ENCODE measurements at regions not wholly inside any gene's neighbourhood (a gene's known extent, or its start where the extent isn't known, plus 50 kb on each side); places are given as distances from the start of the nearest gene placed in this dataset.

- TF ChIP-seq NFIC (IDR thresholded peaks at IDR 0.05; ENCODE audit: low read depth, low read length) (no peak), ETV6 (conservative IDR thresholded peaks at IDR 0.05 in 1 of 2, IDR thresholded peaks at IDR 0.05 in 1 of 2; ENCODE audit: borderline replicate concordance in 1 of 2, low read depth in 1 of 2) (no peak), MEF2A (IDR thresholded peaks at IDR 0.05; ENCODE audit: insufficient read depth, low read depth, low read length) (no peak), MEF2B (IDR thresholded peaks at IDR 0.05; ENCODE audit: partially characterized antibody, poor library complexity, severe bottlenecking) (no peak), WRNIP1 (IDR thresholded peaks at IDR 0.05; ENCODE audit: borderline replicate concordance, low read depth, low read length) (no peak), ZBED1 (IDR thresholded peaks at IDR 0.05; ENCODE audit: borderline replicate concordance) (no peak)
These were observed 324.7 kb upstream of the PIK3C3 start (continued) for GRCh38 chr18:41630232-41630886.

- intact Hi-C loops (cut with micrococcal nuclease; ENCODE audit: unreplicated experiment) (no loop called here), in situ Hi-C loops (cut with MboI) (no loop called here)
- ChIA-PET POLR2A (no interaction called here), SMC1A (ENCODE audit: uncharacterized antibody, unreplicated experiment) (no interaction called here), CTCF (no interaction called here), RAD21 (ENCODE audit: unreplicated experiment) (no interaction called here)
- BruUV-seq (replicated peaks) = no TSS peak
- Histone ChIP-seq H2AFZ (ENCODE audit: control insufficient read depth, low read depth, low read length) (no peak overlapping the region), H3K79me2 (ENCODE audit: control insufficient read depth, insufficient read depth, low read length) (no peaks in the 10 kb centered on the region), H3K27ac (ENCODE audit: control insufficient read depth, insufficient read depth) (no peak overlapping the region), H3K4me1 (ENCODE audit: control insufficient read depth, insufficient read depth, low read length) (no peaks in the 10 kb centered on the region), H3K9me3 (replicated peaks; ENCODE audit: control insufficient read depth, insufficient read depth, low read length) (no peaks in the 10 kb centered on the region), H3K4me2 (ENCODE audit: control insufficient read depth, insufficient read depth) (no peak overlapping the region), H4K20me1 (ENCODE audit: control insufficient read depth, insufficient read depth) (no peaks in the 10 kb centered on the region), H3K4me3 (no peak overlapping the region), H3K36me3 (ENCODE audit: control insufficient read depth in 2 of 2, insufficient read depth in 2 of 2, low read length in 1 of 2) (no peaks in the 10 kb centered on the region), H3K27me3 (replicated peaks in 1 of 2; ENCODE audit: control insufficient read depth in 2 of 2, insufficient read depth in 2 of 2, low read length in 1 of 2) (no peaks in the 10 kb centered on the region), H3K9ac (ENCODE audit: control insufficient read depth, insufficient read depth, low read length) (no peak overlapping the region)
- DNase-seq (ENCODE audit: low read depth, low spot score) (no peak), ATAC-seq (no peak), FAIRE-seq (peak; percentile 35)
- 28% methylated on average over 3 of the region's 3 CpGs for WGBS (ENCODE audit: insufficient coverage, insufficient replicate concordance, low lambda C conversion rate, missing lambda C conversion rate)
- TF ChIP-seq RELA (IDR thresholded peaks at IDR 0.05; ENCODE audit: borderline replicate concordance, partially characterized antibody) = no peak
- TF ChIP-seq CHD2 (IDR thresholded peaks at IDR 0.05; ENCODE audit: borderline replicate concordance, low read depth, low read length) = no peak
- TF ChIP-seq TCF3 (IDR thresholded peaks at IDR 0.05; ENCODE audit: borderline replicate concordance, insufficient read depth, low read depth, low read length) = no peak
- TF ChIP-seq, protein P1, sequence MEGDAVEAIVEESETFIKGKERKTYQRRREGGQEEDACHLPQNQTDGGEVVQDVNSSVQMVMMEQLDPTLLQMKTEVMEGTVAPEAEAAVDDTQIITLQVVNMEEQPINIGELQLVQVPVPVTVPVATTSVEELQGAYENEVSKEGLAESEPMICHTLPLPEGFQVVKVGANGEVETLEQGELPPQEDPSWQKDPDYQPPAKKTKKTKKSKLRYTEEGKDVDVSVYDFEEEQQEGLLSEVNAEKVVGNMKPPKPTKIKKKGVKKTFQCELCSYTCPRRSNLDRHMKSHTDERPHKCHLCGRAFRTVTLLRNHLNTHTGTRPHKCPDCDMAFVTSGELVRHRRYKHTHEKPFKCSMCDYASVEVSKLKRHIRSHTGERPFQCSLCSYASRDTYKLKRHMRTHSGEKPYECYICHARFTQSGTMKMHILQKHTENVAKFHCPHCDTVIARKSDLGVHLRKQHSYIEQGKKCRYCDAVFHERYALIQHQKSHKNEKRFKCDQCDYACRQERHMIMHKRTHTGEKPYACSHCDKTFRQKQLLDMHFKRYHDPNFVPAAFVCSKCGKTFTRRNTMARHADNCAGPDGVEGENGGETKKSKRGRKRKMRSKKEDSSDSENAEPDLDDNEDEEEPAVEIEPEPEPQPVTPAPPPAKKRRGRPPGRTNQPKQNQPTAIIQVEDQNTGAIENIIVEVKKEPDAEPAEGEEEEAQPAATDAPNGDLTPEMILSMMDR (IDR thresholded peaks at IDR 0.05 in 2 of 3, conservative IDR thresholded peaks at IDR 0.05 in 1 of 3; ENCODE audit: control insufficient read depth in 2 of 3, extremely low read depth in 1 of 3, insufficient read depth in 1 of 3, low read depth in 3 of 3, low read length in 3 of 3) = no peak
- TF ChIP-seq FOXM1 (IDR thresholded peaks at IDR 0.05; ENCODE audit: low read depth, low read length) = no peak
- no peak for TF ChIP-seq SPI1 (IDR thresholded peaks at IDR 0.05; ENCODE audit: borderline replicate concordance, insufficient read depth, low read depth, low read length)
- no peak for TF ChIP-seq IKZF1 (conservative IDR thresholded peaks at IDR 0.05)
- no peak for TF ChIP-seq SMARCA5 (IDR thresholded peaks at IDR 0.05)
- no peak for TF ChIP-seq BCL3 (IDR thresholded peaks at IDR 0.05; ENCODE audit: borderline replicate concordance, insufficient read depth, low read depth, low read length, poor library complexity, severe bottlenecking)
- TF ChIP-seq MXI1 (IDR thresholded peaks at IDR 0.05; ENCODE audit: low read depth, low read length) = no peak
- TF ChIP-seq, protein P2, sequence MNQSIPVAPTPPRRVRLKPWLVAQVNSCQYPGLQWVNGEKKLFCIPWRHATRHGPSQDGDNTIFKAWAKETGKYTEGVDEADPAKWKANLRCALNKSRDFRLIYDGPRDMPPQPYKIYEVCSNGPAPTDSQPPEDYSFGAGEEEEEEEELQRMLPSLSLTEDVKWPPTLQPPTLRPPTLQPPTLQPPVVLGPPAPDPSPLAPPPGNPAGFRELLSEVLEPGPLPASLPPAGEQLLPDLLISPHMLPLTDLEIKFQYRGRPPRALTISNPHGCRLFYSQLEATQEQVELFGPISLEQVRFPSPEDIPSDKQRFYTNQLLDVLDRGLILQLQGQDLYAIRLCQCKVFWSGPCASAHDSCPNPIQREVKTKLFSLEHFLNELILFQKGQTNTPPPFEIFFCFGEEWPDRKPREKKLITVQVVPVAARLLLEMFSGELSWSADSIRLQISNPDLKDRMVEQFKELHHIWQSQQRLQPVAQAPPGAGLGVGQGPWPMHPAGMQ (IDR thresholded peaks at IDR 0.05; ENCODE audit: borderline replicate concordance) = no peak
These were observed 330.6 kb upstream of the PIK3C3 start for GRCh38 chr18:41624460-41624859.

All from GM12878 (cell line).